ENCODE measurements at regions not wholly inside any gene's neighbourhood (a gene's known extent, or its start where the extent isn't known, plus 50 kb on each side); places are given as distances from the start of the nearest gene placed in this dataset.

DNA sequence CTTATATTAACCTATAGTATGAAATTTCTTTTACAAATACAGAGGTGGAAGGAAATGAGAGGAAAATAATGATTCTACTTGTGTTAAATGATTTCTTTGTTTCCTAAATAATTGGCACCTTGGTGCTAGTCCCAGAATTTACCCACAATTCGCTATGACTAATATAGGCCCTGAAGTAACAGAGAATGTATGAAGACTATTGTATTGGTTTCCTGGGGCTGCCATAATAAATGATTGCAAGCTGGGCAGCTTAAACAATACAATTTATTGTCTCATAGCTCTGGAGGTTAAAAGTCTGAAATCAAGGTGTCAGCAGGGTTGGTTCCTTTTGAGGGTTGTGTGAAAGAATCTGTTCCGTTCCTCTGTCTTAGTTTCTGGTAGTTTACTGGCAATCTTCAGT is 74.8 kb upstream of the GPRIN3 start:
- no peak for TF ChIP-seq EZH2 (optimal IDR thresholded peaks at IDR 0.05; ENCODE audit: low read depth, low read length)
- TF ChIP-seq, protein P1, sequence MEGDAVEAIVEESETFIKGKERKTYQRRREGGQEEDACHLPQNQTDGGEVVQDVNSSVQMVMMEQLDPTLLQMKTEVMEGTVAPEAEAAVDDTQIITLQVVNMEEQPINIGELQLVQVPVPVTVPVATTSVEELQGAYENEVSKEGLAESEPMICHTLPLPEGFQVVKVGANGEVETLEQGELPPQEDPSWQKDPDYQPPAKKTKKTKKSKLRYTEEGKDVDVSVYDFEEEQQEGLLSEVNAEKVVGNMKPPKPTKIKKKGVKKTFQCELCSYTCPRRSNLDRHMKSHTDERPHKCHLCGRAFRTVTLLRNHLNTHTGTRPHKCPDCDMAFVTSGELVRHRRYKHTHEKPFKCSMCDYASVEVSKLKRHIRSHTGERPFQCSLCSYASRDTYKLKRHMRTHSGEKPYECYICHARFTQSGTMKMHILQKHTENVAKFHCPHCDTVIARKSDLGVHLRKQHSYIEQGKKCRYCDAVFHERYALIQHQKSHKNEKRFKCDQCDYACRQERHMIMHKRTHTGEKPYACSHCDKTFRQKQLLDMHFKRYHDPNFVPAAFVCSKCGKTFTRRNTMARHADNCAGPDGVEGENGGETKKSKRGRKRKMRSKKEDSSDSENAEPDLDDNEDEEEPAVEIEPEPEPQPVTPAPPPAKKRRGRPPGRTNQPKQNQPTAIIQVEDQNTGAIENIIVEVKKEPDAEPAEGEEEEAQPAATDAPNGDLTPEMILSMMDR (IDR thresholded peaks at IDR 0.05; ENCODE audit: low read length) = no peak
- TF ChIP-seq EZH2phosphoT487 (IDR thresholded peaks at IDR 0.05; ENCODE audit: low read length) = no peak
- Histone ChIP-seq H3K4me2 (ENCODE audit: low read depth, low read length) (no peak overlapping the region), H3K36me3 (replicated peaks; ENCODE audit: insufficient read depth, low read length) (no peaks in the 10 kb centered on the region), H3K27me3 (replicated peaks; ENCODE audit: insufficient read depth, low read length) (no peaks in the 10 kb centered on the region), H3K9me2 (replicated peaks; ENCODE audit: insufficient read depth, low read length) (no peaks in the 10 kb centered on the region), H3K27ac (ENCODE audit: low read length) (no peak overlapping the region), H3F3A (ENCODE audit: insufficient read depth, low read length) (no peaks in the 10 kb centered on the region), H2AFZ (ENCODE audit: low read length) (no peak overlapping the region), H3K9me3 (replicated peaks; ENCODE audit: insufficient read depth, low read length) (no peaks in the 10 kb centered on the region), H3K4me1 (ENCODE audit: low read length) (no peaks in the 10 kb centered on the region), H3K79me2 (ENCODE audit: low read length) (no peaks in the 10 kb centered on the region), H3K4me3 (ENCODE audit: low read length) (no peak overlapping the region), H4K20me1 (ENCODE audit: insufficient read depth, low read length) (no peaks in the 10 kb centered on the region), H3K9ac (ENCODE audit: low read length) (no peak overlapping the region)
- DNase-seq = no peak

DNA sequence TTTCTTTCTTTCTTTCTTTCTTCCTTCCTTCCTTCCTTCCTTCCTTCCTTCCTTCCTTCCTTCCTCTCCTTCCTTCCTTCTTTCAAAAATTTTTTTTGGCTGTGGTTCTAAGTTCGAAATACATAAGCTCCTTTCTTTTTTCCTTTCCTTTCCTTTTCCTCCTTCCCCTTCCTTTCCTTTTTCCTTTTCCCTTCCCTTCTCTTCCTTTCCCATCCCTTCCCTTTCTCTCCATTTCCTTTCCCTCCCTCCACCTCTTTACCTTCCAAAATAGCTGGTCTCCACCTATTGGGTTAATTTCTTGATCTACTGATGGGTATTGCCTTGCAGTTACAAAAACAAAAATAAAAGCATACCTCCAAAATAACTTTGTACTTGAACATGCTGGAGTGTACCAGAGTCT is 73.4 kb upstream of the GPRIN3 start:
- H3K27me3 ChIP-seq (replicated peaks; ENCODE audit: insufficient read depth, low read length) = no peaks in the 10 kb centered on the region
- H3K36me3 ChIP-seq (replicated peaks; ENCODE audit: insufficient read depth, low read length) = no peaks in the 10 kb centered on the region
- TF ChIP-seq, protein P1 (IDR thresholded peaks at IDR 0.05; ENCODE audit: low read length) = no peak
- TF ChIP-seq EZH2 (optimal IDR thresholded peaks at IDR 0.05; ENCODE audit: low read depth, low read length) (no peak), EZH2phosphoT487 (IDR thresholded peaks at IDR 0.05; ENCODE audit: low read length) (no peak)
- no peaks in the 10 kb centered on the region for H4K20me1 ChIP-seq (ENCODE audit: insufficient read depth, low read length)
- no peak overlapping the region for H2AFZ ChIP-seq (ENCODE audit: low read length)
- no peak overlapping the region for H3K9ac ChIP-seq (ENCODE audit: low read length)
- no peaks in the 10 kb centered on the region for H3K79me2 ChIP-seq (ENCODE audit: low read length)
- no peak overlapping the region for H3K27ac ChIP-seq (ENCODE audit: low read length)
- H3K4me3 ChIP-seq (ENCODE audit: low read length) = no peak overlapping the region
- no peaks in the 10 kb centered on the region for H3F3A ChIP-seq (ENCODE audit: insufficient read depth, low read length)
- H3K9me3 ChIP-seq (replicated peaks; ENCODE audit: insufficient read depth, low read length) = no peaks in the 10 kb centered on the region
- no peaks in the 10 kb centered on the region for H3K4me1 ChIP-seq (ENCODE audit: low read length)
- DNase-seq = no peak
- H3K4me2 ChIP-seq (ENCODE audit: low read depth, low read length) = no peak overlapping the region
- no peaks in the 10 kb centered on the region for H3K9me2 ChIP-seq (replicated peaks; ENCODE audit: insufficient read depth, low read length)

DNA sequence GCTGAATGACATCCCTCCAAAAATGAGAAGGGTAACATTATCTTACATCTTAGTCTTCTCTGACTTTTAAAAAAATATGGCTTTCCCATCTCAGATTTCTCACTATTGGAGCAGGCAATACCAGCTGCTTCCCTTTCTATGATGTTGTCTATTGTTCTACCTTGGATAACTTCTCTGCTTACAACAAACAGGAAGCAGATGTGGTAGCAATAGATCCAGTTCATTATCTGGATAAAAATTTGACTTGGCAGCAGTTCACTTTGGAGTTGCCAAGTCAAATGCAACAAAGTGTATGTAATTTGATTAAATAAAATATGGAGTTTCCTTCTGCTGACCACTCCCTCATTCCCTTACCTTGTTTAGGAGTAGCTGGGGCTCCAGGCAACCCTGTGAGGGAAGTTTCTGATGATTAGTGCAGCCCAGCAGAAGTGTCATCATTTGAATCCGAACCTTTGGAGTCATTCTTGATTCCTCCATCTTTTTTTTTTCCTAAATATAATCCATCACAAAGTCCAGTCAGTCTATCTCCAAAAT is 72.0 kb upstream of the GPRIN3 start:
- Histone ChIP-seq H4K20me1 (ENCODE audit: insufficient read depth, low read length) (no peaks in the 10 kb centered on the region), H3K4me3 (ENCODE audit: low read length) (no peak overlapping the region), H3K4me1 (ENCODE audit: low read length) (no peaks in the 10 kb centered on the region), H2AFZ (ENCODE audit: low read length) (no peak overlapping the region), H3K36me3 (replicated peaks; ENCODE audit: insufficient read depth, low read length) (no peaks in the 10 kb centered on the region), H3K27ac (ENCODE audit: low read length) (no peak overlapping the region), H3F3A (ENCODE audit: insufficient read depth, low read length) (no peaks in the 10 kb centered on the region), H3K9me2 (replicated peaks; ENCODE audit: insufficient read depth, low read length) (no peaks in the 10 kb centered on the region), H3K27me3 (replicated peaks; ENCODE audit: insufficient read depth, low read length) (no peaks in the 10 kb centered on the region), H3K79me2 (ENCODE audit: low read length) (no peaks in the 10 kb centered on the region), H3K4me2 (ENCODE audit: low read depth, low read length) (no peak overlapping the region), H3K9me3 (replicated peaks; ENCODE audit: insufficient read depth, low read length) (no peaks in the 10 kb centered on the region), H3K9ac (ENCODE audit: low read length) (no peak overlapping the region)
- no peak for DNase-seq
- TF ChIP-seq EZH2phosphoT487 (IDR thresholded peaks at IDR 0.05; ENCODE audit: low read length) = no peak
- TF ChIP-seq, protein P1 (IDR thresholded peaks at IDR 0.05; ENCODE audit: low read length) = no peak
- no peak for TF ChIP-seq EZH2 (optimal IDR thresholded peaks at IDR 0.05; ENCODE audit: low read depth, low read length)

All from MM.1S (cell line).